DND-41 (cell line): ENCODE measurements at regions not wholly inside any gene's neighbourhood (a gene's known extent, or its start where the extent isn't known, plus 50 kb on each side); places are given as distances from the start of the nearest gene placed in this dataset.

ENCODE experiments used
- EZH2 ChIP-seq: IDR thresholded peaks from 3 replicates; pipeline ENCODE4 v1.6.1; 2012; ENCODE audit warnings: borderline replicate concordance, low read depth, mild to moderate bottlenecking, moderate library complexity, low read length, inconsistent platforms; ENCODE audit not compliant: severe bottlenecking
- TF ChIP-seq, protein P1 (sequence below): IDR thresholded peaks from 2 replicates; pipeline ENCODE4 v1.5.1; 2012; ENCODE audit warnings: borderline replicate concordance, low read length, moderate library complexity, mild to moderate bottlenecking; ENCODE audit not compliant: poor library complexity, severe bottlenecking; ENCODE audit errors: extremely low read depth

DNA sequence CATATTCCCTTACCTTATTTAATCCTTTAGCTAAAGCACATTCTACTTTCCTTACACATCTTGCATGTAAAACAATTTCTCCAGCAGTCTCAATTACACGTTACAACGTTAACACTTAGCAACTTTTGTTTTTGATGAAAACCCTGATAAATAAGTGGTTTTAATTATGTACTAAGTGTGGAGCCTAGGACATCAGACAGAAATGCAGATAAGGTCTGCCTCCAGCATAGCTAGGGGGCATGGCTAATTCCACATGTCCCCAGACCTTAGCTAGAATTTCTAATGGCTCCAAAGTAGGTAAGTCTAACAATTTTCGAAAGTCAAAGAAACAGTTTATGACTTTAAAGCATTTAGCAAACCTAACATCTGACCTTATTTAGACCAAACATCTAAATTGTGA, 77.4 kb upstream of the TERB2 start:
- TF ChIP-seq, protein P1, sequence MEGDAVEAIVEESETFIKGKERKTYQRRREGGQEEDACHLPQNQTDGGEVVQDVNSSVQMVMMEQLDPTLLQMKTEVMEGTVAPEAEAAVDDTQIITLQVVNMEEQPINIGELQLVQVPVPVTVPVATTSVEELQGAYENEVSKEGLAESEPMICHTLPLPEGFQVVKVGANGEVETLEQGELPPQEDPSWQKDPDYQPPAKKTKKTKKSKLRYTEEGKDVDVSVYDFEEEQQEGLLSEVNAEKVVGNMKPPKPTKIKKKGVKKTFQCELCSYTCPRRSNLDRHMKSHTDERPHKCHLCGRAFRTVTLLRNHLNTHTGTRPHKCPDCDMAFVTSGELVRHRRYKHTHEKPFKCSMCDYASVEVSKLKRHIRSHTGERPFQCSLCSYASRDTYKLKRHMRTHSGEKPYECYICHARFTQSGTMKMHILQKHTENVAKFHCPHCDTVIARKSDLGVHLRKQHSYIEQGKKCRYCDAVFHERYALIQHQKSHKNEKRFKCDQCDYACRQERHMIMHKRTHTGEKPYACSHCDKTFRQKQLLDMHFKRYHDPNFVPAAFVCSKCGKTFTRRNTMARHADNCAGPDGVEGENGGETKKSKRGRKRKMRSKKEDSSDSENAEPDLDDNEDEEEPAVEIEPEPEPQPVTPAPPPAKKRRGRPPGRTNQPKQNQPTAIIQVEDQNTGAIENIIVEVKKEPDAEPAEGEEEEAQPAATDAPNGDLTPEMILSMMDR: no peak
- no peak for TF ChIP-seq EZH2
